Skeletal muscle cell (primary cell): ENCODE measurements at regions not wholly inside any gene's neighbourhood (a gene's known extent, or its start where the extent isn't known, plus 50 kb on each side); places are given as distances from the start of the nearest gene placed in this dataset.
A peak's percentile ranks its signal among the peaks of the same experiment; 100 is the strongest.

Source experiments
- DNase-seq: peaks from one replicate; pipeline ENCODE4 v3.0.0-alpha.2; 2010; ENCODE audit warnings: low read depth
- H3K4me3 ChIP-seq: 2 replicates; pipeline ENCODE4 v1.5.1; 2011; ENCODE audit warnings: low read depth, mild to moderate bottlenecking, control low read depth, low read length, moderate library complexity

GRCh38 chr12:24728366-24728765 lies 220.5 kb downstream of the BCAT1 start:
- H3K4me3 ChIP-seq = no peak overlapping the region
- no peak for DNase-seq

- H3K4me3 ChIP-seq = no peak overlapping the region
- no peak for DNase-seq
Measured at GRCh38 chr12:24725616-24726015, 223.3 kb downstream of the BCAT1 start.

- H3K4me3 ChIP-seq = no peak overlapping the region
- no peak for DNase-seq
Measured at GRCh38 chr12:24724814-24725213, 224.1 kb downstream of the BCAT1 start.

- no peak overlapping the region for H3K4me3 ChIP-seq
- no peak for DNase-seq
Measured at GRCh38 chr12:24723759-24724158, 225.1 kb downstream of the BCAT1 start.

- no peak overlapping the region for H3K4me3 ChIP-seq
- DNase-seq = no peak
Measured at GRCh38 chr12:24721191-24721590, 227.7 kb downstream of the BCAT1 start.

GRCh38 chr12:24719293-24719721 lies 229.6 kb downstream of the BCAT1 start:
- peak; percentile 48 for DNase-seq
- no peak overlapping the region for H3K4me3 ChIP-seq

- no peak for DNase-seq
- no peak overlapping the region for H3K4me3 ChIP-seq
Measured at GRCh38 chr12:24718617-24719016, 230.3 kb downstream of the BCAT1 start.

GRCh38 chr12:24714237-24714636 lies 234.7 kb downstream of the BCAT1 start:
- DNase-seq = no peak
- H3K4me3 ChIP-seq = no peak overlapping the region

GRCh38 chr12:24711056-24712008 lies 237.6 kb downstream of the BCAT1 start:
- no peak overlapping the region for H3K4me3 ChIP-seq
- DNase-seq = no peak

- no peak for DNase-seq
- no peak overlapping the region for H3K4me3 ChIP-seq
Measured at GRCh38 chr12:24709216-24709615, 239.7 kb downstream of the BCAT1 start.

- no peak for DNase-seq
- no peak overlapping the region for H3K4me3 ChIP-seq
Measured at GRCh38 chr12:24708718-24709117, 240.2 kb downstream of the BCAT1 start.

GRCh38 chr12:24708043-24708442 lies 240.9 kb downstream of the BCAT1 start:
- no peak overlapping the region for H3K4me3 ChIP-seq
- no peak for DNase-seq

GRCh38 chr12:24707334-24707733 lies 241.6 kb downstream of the BCAT1 start:
- no peak for DNase-seq
- no peak overlapping the region for H3K4me3 ChIP-seq

- no peak overlapping the region for H3K4me3 ChIP-seq
- DNase-seq = no peak
Measured at GRCh38 chr12:24705741-24706358, 243.1 kb downstream of the BCAT1 start.

- no peak overlapping the region for H3K4me3 ChIP-seq
Measured at GRCh38 chr12:24705216-24705615, 243.7 kb downstream of the BCAT1 start.

GRCh38 chr12:24701343-24701742 lies 247.6 kb downstream of the BCAT1 start:
- DNase-seq = no peak

More at GRCh38 chr12:24705216-24705615, 243.7 kb downstream of the BCAT1 start:
- DNase-seq = no peak

GRCh38 chr12:24698972-24699371 lies 249.9 kb downstream of the BCAT1 start:
- DNase-seq = no peak
- no peak overlapping the region for H3K4me3 ChIP-seq

More at GRCh38 chr12:24701343-24701742, 247.6 kb downstream of the BCAT1 start:
- no peak overlapping the region for H3K4me3 ChIP-seq

- DNase-seq = no peak
- no peak overlapping the region for H3K4me3 ChIP-seq
Measured at GRCh38 chr12:24697769-24698168, 251.1 kb downstream of the BCAT1 start.

- no peak for DNase-seq
- no peak overlapping the region for H3K4me3 ChIP-seq
Measured at GRCh38 chr12:24697295-24697694, 251.6 kb downstream of the BCAT1 start.

GRCh38 chr12:24696800-24697199 lies 252.1 kb downstream of the BCAT1 start:
- H3K4me3 ChIP-seq = no peak overlapping the region
- no peak for DNase-seq
